ENCODE measurements at regions not wholly inside any gene's neighbourhood (a gene's known extent, or its start where the extent isn't known, plus 50 kb on each side); places are given as distances from the start of the nearest gene placed in this dataset.

- TF ChIP-seq EZH2 (IDR thresholded peaks at IDR 0.05; ENCODE audit: borderline replicate concordance, low read depth, low read length, severe bottlenecking) (no peak), CTCF (IDR thresholded peaks at IDR 0.05; ENCODE audit: borderline replicate concordance, extremely low read depth, low read length, poor library complexity, severe bottlenecking) (no peak)
Observed at GRCh38 chr2:496729-497128, 180.5 kb downstream of the TMEM18 start.
